ENCODE measurements at regions not wholly inside any gene's neighbourhood (a gene's known extent, or its start where the extent isn't known, plus 50 kb on each side); places are given as distances from the start of the nearest gene placed in this dataset.

GRCh38 chr4:127417885-127418535 lies 214.7 kb upstream of the INTU start:
- TF ChIP-seq TBP (CRISPR knock-in tag; IDR thresholded peaks at IDR 0.05) (no peak), NFYB (CRISPR knock-in tag; IDR thresholded peaks at IDR 0.05) (no peak), MXI1 (IDR thresholded peaks at IDR 0.05; ENCODE audit: borderline replicate concordance, low read depth, low read length) (no peak), PHF8 (CRISPR knock-in tag; IDR thresholded peaks at IDR 0.05) (no peak), FOXP1 (IDR thresholded peaks at IDR 0.05) (no peak), FOXP1 (CRISPR knock-in tag; IDR thresholded peaks at IDR 0.05) (no peak), YY1 (IDR thresholded peaks at IDR 0.05; ENCODE audit: insufficient read depth, insufficient replicate concordance, low read depth, low read length) (no peak), ZNF121 (CRISPR knock-in tag; IDR thresholded peaks at IDR 0.05) (no peak), ZNF354B (CRISPR knock-in tag; IDR thresholded peaks at IDR 0.05) (no peak), MAX (IDR thresholded peaks at IDR 0.05) (no peak), NR2C2 (CRISPR knock-in tag; IDR thresholded peaks at IDR 0.05; ENCODE audit: borderline replicate concordance) (no peak), ZNF101 (CRISPR knock-in tag; IDR thresholded peaks at IDR 0.05; ENCODE audit: borderline replicate concordance, low read depth) (no peak), TCF7L2 (IDR thresholded peaks at IDR 0.05; ENCODE audit: low read depth, low read length) (no peak)
- TF ChIP-seq, protein P1, sequence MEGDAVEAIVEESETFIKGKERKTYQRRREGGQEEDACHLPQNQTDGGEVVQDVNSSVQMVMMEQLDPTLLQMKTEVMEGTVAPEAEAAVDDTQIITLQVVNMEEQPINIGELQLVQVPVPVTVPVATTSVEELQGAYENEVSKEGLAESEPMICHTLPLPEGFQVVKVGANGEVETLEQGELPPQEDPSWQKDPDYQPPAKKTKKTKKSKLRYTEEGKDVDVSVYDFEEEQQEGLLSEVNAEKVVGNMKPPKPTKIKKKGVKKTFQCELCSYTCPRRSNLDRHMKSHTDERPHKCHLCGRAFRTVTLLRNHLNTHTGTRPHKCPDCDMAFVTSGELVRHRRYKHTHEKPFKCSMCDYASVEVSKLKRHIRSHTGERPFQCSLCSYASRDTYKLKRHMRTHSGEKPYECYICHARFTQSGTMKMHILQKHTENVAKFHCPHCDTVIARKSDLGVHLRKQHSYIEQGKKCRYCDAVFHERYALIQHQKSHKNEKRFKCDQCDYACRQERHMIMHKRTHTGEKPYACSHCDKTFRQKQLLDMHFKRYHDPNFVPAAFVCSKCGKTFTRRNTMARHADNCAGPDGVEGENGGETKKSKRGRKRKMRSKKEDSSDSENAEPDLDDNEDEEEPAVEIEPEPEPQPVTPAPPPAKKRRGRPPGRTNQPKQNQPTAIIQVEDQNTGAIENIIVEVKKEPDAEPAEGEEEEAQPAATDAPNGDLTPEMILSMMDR (CRISPR knock-in tag; IDR thresholded peaks at IDR 0.05) = no peak
- TF ChIP-seq, protein P2, sequence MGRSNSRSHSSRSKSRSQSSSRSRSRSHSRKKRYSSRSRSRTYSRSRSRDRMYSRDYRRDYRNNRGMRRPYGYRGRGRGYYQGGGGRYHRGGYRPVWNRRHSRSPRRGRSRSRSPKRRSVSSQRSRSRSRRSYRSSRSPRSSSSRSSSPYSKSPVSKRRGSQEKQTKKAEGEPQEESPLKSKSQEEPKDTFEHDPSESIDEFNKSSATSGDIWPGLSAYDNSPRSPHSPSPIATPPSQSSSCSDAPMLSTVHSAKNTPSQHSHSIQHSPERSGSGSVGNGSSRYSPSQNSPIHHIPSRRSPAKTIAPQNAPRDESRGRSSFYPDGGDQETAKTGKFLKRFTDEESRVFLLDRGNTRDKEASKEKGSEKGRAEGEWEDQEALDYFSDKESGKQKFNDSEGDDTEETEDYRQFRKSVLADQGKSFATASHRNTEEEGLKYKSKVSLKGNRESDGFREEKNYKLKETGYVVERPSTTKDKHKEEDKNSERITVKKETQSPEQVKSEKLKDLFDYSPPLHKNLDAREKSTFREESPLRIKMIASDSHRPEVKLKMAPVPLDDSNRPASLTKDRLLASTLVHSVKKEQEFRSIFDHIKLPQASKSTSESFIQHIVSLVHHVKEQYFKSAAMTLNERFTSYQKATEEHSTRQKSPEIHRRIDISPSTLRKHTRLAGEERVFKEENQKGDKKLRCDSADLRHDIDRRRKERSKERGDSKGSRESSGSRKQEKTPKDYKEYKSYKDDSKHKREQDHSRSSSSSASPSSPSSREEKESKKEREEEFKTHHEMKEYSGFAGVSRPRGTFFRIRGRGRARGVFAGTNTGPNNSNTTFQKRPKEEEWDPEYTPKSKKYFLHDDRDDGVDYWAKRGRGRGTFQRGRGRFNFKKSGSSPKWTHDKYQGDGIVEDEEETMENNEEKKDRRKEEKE (IDR thresholded peaks at IDR 0.05) = no peak
